HG02610 (cell line): ENCODE measurements at regions not wholly inside any gene's neighbourhood (a gene's known extent, or its start where the extent isn't known, plus 50 kb on each side); places are given as distances from the start of the nearest gene placed in this dataset.

ENCODE experiments used
- ATAC-seq: cut with Tn5 transposase; IDR thresholded peaks from one replicate; pipeline ENCODE4 v1.9.1; 2021; ENCODE audit warnings: mild to moderate bottlenecking, moderate library complexity; ENCODE audit not compliant: unreplicated experiment

- ATAC-seq, result no peak
Observed at GRCh38 chr7:51731075-51731474, 414.5 kb upstream of the COBL start.

- no peak for ATAC-seq
Observed at GRCh38 chr7:51727441-51727840, 410.8 kb upstream of the COBL start.

- ATAC-seq, result no peak
Observed at GRCh38 chr7:51706851-51707250, 390.2 kb upstream of the COBL start.

- no peak for ATAC-seq
Observed at GRCh38 chr7:51705701-51706100, 389.1 kb upstream of the COBL start.

- no peak for ATAC-seq
Observed at GRCh38 chr7:51702673-51703072, 386.1 kb upstream of the COBL start.

GRCh38 chr7:51701935-51702334 is 385.3 kb upstream of the COBL start:
- no peak for ATAC-seq

- ATAC-seq, result no peak
Observed at GRCh38 chr7:51700593-51701215, 384.1 kb upstream of the COBL start.

GRCh38 chr7:51693258-51693657 is 376.6 kb upstream of the COBL start:
- no peak for ATAC-seq

GRCh38 chr7:51689547-51689946 is 372.9 kb upstream of the COBL start:
- no peak for ATAC-seq

GRCh38 chr7:51685794-51686193 is 369.2 kb upstream of the COBL start:
- ATAC-seq, result no peak

- ATAC-seq, result no peak
Observed at GRCh38 chr7:51680594-51681399, 364.2 kb upstream of the COBL start.

GRCh38 chr7:51679358-51679757 is 362.7 kb upstream of the COBL start:
- no peak for ATAC-seq

GRCh38 chr7:51666751-51667150 is 350.1 kb upstream of the COBL start:
- no peak for ATAC-seq

GRCh38 chr7:51666266-51666665 is 349.7 kb upstream of the COBL start:
- ATAC-seq, result no peak

- no peak for ATAC-seq
Observed at GRCh38 chr7:51665045-51665780, 348.6 kb upstream of the COBL start.

GRCh38 chr7:51660516-51660915 is 343.9 kb upstream of the COBL start:
- no peak for ATAC-seq

GRCh38 chr7:51658684-51659083 is 342.1 kb upstream of the COBL start:
- ATAC-seq, result no peak

- ATAC-seq, result no peak
Observed at GRCh38 chr7:51647931-51648351, 331.3 kb upstream of the COBL start.

- ATAC-seq, result no peak
Observed at GRCh38 chr7:51647486-51647885, 330.9 kb upstream of the COBL start.

GRCh38 chr7:51645702-51646298 is 329.2 kb upstream of the COBL start:
- no peak for ATAC-seq

GRCh38 chr7:51645255-51645654 is 328.6 kb upstream of the COBL start:
- ATAC-seq, result no peak
